IMR-90 (cell line): ENCODE measurements at regions not wholly inside any gene's neighbourhood (a gene's known extent, or its start where the extent isn't known, plus 50 kb on each side); places are given as distances from the start of the nearest gene placed in this dataset.

Experiments
- ATAC-seq: fragments of 200-7000 bp; cut with Tn5 transposase; 2 replicates; pipeline ENCODE4 v1.9.1; 2020; ENCODE audit warnings: low read depth, mild to moderate bottlenecking, moderate library complexity
- BruUV-seq: library from RNA; stranded (reverse); fragments of 400-500 nt; replicated peaks from 2 replicates; lab custom pipeline; 2021; lab: Mats Ljungman, UMichigan
- CTCF ChIA-PET: fragments of 300-600 bp; formaldehyde crosslinking; extraction: SDS; loops from one replicate; lab custom pipeline; 2021; ENCODE audit warnings: antibody characterized with exemption; lab: Yijun Ruan, JAX
- POLR2A ChIA-PET: fragments of 300-600 bp; sonication (Branson Sonifier 250); formaldehyde crosslinking; loops from one replicate; lab custom pipeline; 2022; ENCODE audit warnings: antibody characterized with exemption; ENCODE audit not compliant: unreplicated experiment; lab: Charles Lee
- DNase-seq: peaks from one replicate; pipeline ENCODE4 v3.0.0; 2013
- H2AFZ ChIP-seq: replicated peaks from 2 replicates; pipeline ENCODE3; 2013; ENCODE audit warnings: low read length, mild to moderate bottlenecking; ENCODE audit not compliant: poor library complexity
- H2AK5ac ChIP-seq: 2 replicates; pipeline ENCODE4 v1.6.1; 2013; ENCODE audit warnings: low read depth, low read length, inconsistent platforms
- H2AK9ac ChIP-seq: replicated peaks from 2 replicates; pipeline ENCODE3; 2013; ENCODE audit warnings: mild to moderate bottlenecking, low read depth, low read length, moderate library complexity; ENCODE audit not compliant: poor library complexity
- H2BK120ac ChIP-seq: 2 replicates; pipeline ENCODE4 v1.6.1; 2013; ENCODE audit warnings: low read depth, low read length, inconsistent platforms
- H2BK15ac ChIP-seq: 3 replicates; pipeline ENCODE4 v1.6.1; 2013; ENCODE audit warnings: low read depth, low read length, inconsistent platforms
- H2BK20ac ChIP-seq: 2 replicates; pipeline ENCODE4 v1.6.1; 2013; ENCODE audit warnings: low read depth, mild to moderate bottlenecking, inconsistent platforms, low read length, moderate library complexity
- H2BK5ac ChIP-seq: 2 replicates; pipeline ENCODE4 v1.6.1; 2013; ENCODE audit warnings: mild to moderate bottlenecking, low read depth, low read length, inconsistent platforms; ENCODE audit not compliant: poor library complexity, severe bottlenecking
- H3K14ac ChIP-seq: replicated peaks from 2 replicates; pipeline ENCODE4 v1.6.1; 2013; ENCODE audit warnings: low read depth, low read length, inconsistent platforms
- H3K18ac ChIP-seq: 2 replicates; pipeline ENCODE4 v1.6.1; 2013; ENCODE audit warnings: low read depth, low read length, control low read depth
- H3K23ac ChIP-seq: 2 replicates; pipeline ENCODE4 v1.6.1; 2013; ENCODE audit warnings: low read depth, low read length, inconsistent platforms
- H3K27ac ChIP-seq: 2 replicates; pipeline ENCODE4 v1.5.1; 2013; ENCODE audit warnings: mild to moderate bottlenecking, control low read depth, low read length; ENCODE audit not compliant: insufficient read depth
- H3K27me3 ChIP-seq: 2 replicates; pipeline ENCODE4 v1.6.1; 2013; ENCODE audit warnings: low read length; ENCODE audit not compliant: control insufficient read depth, insufficient read depth
- H3K36me3 ChIP-seq: 2 replicates; pipeline ENCODE4 v1.6.1; 2013; ENCODE audit warnings: low read length, mixed read lengths; ENCODE audit not compliant: control insufficient read depth, insufficient read depth
- H3K4ac ChIP-seq: 2 replicates; pipeline ENCODE4 v1.6.1; 2013; ENCODE audit warnings: low read depth, low read length, inconsistent platforms
- H3K4me1 ChIP-seq: 2 replicates; pipeline ENCODE4 v1.6.1; 2013; ENCODE audit warnings: low read length, mixed read lengths; ENCODE audit not compliant: control insufficient read depth, insufficient read depth
- H3K4me2 ChIP-seq: 2 replicates; pipeline ENCODE4 v1.6.1; 2013; ENCODE audit warnings: low read depth, mild to moderate bottlenecking, control low read depth, low read length, moderate library complexity
- H3K4me3 ChIP-seq: 2 replicates; pipeline ENCODE4 v1.5.1; 2013; ENCODE audit warnings: low read depth, mild to moderate bottlenecking, control low read depth, low read length, moderate library complexity; ENCODE audit not compliant: insufficient read depth
- H3K56ac ChIP-seq: 2 replicates; pipeline ENCODE4 v1.6.1; 2013; ENCODE audit warnings: low read length, inconsistent platforms; ENCODE audit not compliant: insufficient read depth; ENCODE audit errors: extremely low read depth
- H3K79me1 ChIP-seq, 2 experiments: 2 replicates each; pipeline ENCODE4 v1.6.1; 2013; ENCODE audit warnings: low read length in 2 of 2, inconsistent platforms in 1 of 2, low read depth in 1 of 2
- H3K9ac ChIP-seq: 2 replicates; pipeline ENCODE4 v1.6.1; 2013; ENCODE audit warnings: low read depth, low read length, control low read depth
- H3K9me1 ChIP-seq: 2 replicates; pipeline ENCODE4 v1.6.1; 2013; ENCODE audit warnings: low read length, inconsistent platforms; ENCODE audit not compliant: insufficient read depth
- H3K9me3 ChIP-seq: 2 replicates; pipeline ENCODE4 v1.6.1; 2013; ENCODE audit warnings: low read length; ENCODE audit not compliant: control insufficient read depth, insufficient read depth
- H4K20me1 ChIP-seq: 2 replicates; pipeline ENCODE4 v1.6.1; 2013; ENCODE audit warnings: low read length, inconsistent platforms; ENCODE audit not compliant: insufficient read depth
- H4K5ac ChIP-seq: 2 replicates; pipeline ENCODE4 v1.6.1; 2013; ENCODE audit warnings: mild to moderate bottlenecking, low read depth, low read length, control low read depth
- H4K8ac ChIP-seq, 2 experiments: 2 replicates each; pipeline ENCODE4 v1.6.1; 2013; ENCODE audit warnings: low read depth in 2 of 2, low read length in 2 of 2, control low read depth in 1 of 2, inconsistent platforms in 1 of 2
- H4K91ac ChIP-seq: 2 replicates; pipeline ENCODE4 v1.6.1; 2013; ENCODE audit warnings: low read depth, low read length, inconsistent platforms; ENCODE audit not compliant: insufficient read depth
- BHLHE40 ChIP-seq: fragments of 150-350 bp; IDR thresholded peaks from 2 replicates; pipeline ENCODE4 v1.6.1; 2016; ENCODE audit warnings: mild to moderate bottlenecking, low read depth, low read length
- CEBPB ChIP-seq: IDR thresholded peaks from 2 replicates; pipeline ENCODE4 v1.6.1; 2012; ENCODE audit warnings: low read depth, low read length, improper control_type of control experiment
- CHD1 ChIP-seq: IDR thresholded peaks from 2 replicates; pipeline ENCODE4 v1.6.1; 2012; ENCODE audit warnings: low read depth, low read length, improper control_type of control experiment
- FOS ChIP-seq: fragments of 150-350 bp; IDR thresholded peaks from 2 replicates; pipeline ENCODE4 v1.6.1; 2016; ENCODE audit warnings: low read depth, low read length
- MAFK ChIP-seq: IDR thresholded peaks from 2 replicates; pipeline ENCODE4 v1.6.1; 2012; ENCODE audit warnings: low read depth, low read length, improper control_type of control experiment
- MAZ ChIP-seq: IDR thresholded peaks from 2 replicates; pipeline ENCODE4 v1.6.1; 2012; ENCODE audit warnings: low read depth, mild to moderate bottlenecking, low read length, improper control_type of control experiment, moderate library complexity, borderline replicate concordance
- MXI1 ChIP-seq: IDR thresholded peaks from 2 replicates; pipeline ENCODE4 v1.6.1; 2012; ENCODE audit warnings: low read depth, mild to moderate bottlenecking, low read length, moderate library complexity, borderline replicate concordance
- NFE2L2 ChIP-seq: fragments of 150-350 bp; IDR thresholded peaks from 2 replicates; pipeline ENCODE4 v1.6.1; 2016; ENCODE audit warnings: low read depth, mild to moderate bottlenecking, low read length
- POLR2A ChIP-seq: IDR thresholded peaks from 2 replicates; pipeline ENCODE4 v1.6.1; 2012; ENCODE audit warnings: mild to moderate bottlenecking, low read depth, low read length
- RAD21 ChIP-seq: IDR thresholded peaks from 2 replicates; pipeline ENCODE4 v1.6.1; 2012; ENCODE audit warnings: low read length, improper control_type of control experiment
- RCOR1 ChIP-seq: IDR thresholded peaks from 2 replicates; pipeline ENCODE4 v1.6.1; 2012; ENCODE audit warnings: mild to moderate bottlenecking, low read length, improper control_type of control experiment; ENCODE audit not compliant: insufficient replicate concordance
- RFX5 ChIP-seq: IDR thresholded peaks from 2 replicates; pipeline ENCODE4 v1.8.0; 2012; ENCODE audit warnings: low read depth, mild to moderate bottlenecking, low read length, moderate library complexity
- SMC3 ChIP-seq: fragments of 150-350 bp; IDR thresholded peaks from 2 replicates; pipeline ENCODE4 v1.6.1; 2016; ENCODE audit warnings: low read depth, mild to moderate bottlenecking, antibody characterized with exemption, low read length, moderate library complexity
- WGBS, 2 experiments: methylation state at CpG; one replicate each; pipeline versions ENCODE4 v1.1.5 to v1.1.7; 2013; ENCODE audit warnings: missing lambda C conversion rate in 2 of 2; ENCODE audit not compliant: insufficient read length in 1 of 2; ENCODE audit errors: extremely low coverage in 2 of 2; 5-methylcytosine and 5-hydroxymethylcytosine counted together
- dilution Hi-C: fragments of 300-500 bp; cut with HindIII; formaldehyde crosslinking; loops from one replicate; pipeline ENCODE4 v1.14.3; 2018; ENCODE audit warnings: low sequenced_read_pairs; ENCODE audit not compliant: unreplicated experiment
- in situ Hi-C: fragments of 300-500 bp; cut with MboI; formaldehyde crosslinking; loops from 3 replicates; pipeline ENCODE4 v1.14.3; 2019; ENCODE audit warnings: low sequenced_read_pairs, inconsistent platforms, mixed read lengths
- intact Hi-C: fragments of 100-400 bp; cut with micrococcal nuclease; formaldehyde crosslinking; loops from 2 replicates; pipeline ENCODE4 v1.10.0; 2022
- TF ChIP-seq, protein P1 (sequence below): fragments of 150-350 bp; IDR thresholded peaks from 2 replicates; pipeline ENCODE4 v1.6.1; 2017; ENCODE audit warnings: mild to moderate bottlenecking, antibody characterized with exemption, low read length, low read depth
- TF ChIP-seq, protein P2 (sequence below): fragments of 150-350 bp; IDR thresholded peaks from 2 replicates; pipeline ENCODE4 v1.6.1; 2016; ENCODE audit warnings: low read depth, mild to moderate bottlenecking, low read length, moderate library complexity, borderline replicate concordance
- TF ChIP-seq, protein P3 (sequence below): conservative IDR thresholded peaks from 2 replicates; pipeline ENCODE4 v1.5.1; 2012; ENCODE audit warnings: mild to moderate bottlenecking, low read depth, low read length, improper control_type of control experiment

DNA sequence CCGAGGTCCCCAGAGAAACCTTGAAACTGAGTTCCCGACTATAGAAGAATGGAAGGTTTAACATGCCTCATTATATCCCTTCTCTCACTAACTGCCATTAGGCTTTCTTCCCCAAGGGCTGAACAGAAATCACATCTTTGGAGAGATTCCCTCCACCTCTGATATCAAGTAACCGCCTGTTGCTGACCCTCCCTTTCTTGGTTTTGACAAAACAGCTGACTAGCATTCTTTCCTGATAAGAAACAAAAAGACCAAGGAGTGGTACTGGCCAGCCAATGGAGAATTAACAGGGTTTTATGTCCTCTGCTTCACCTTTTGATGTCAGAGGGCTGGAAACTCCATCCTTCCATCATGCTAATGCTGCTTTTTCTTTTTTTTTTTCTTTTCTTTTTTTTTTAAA is 176.6 kb upstream of the ADGRB3 start:
- Histone ChIP-seq H3K14ac (no peak overlapping the region), H3K4me3 (no peak overlapping the region), H3K79me1 (no peaks in the 10 kb centered on the region), H3K56ac (no peak overlapping the region), H4K5ac (no peak overlapping the region), H4K8ac (no peak overlapping the region), H3K9me1 (no peaks in the 10 kb centered on the region), H2BK120ac (no peak overlapping the region), H2AK9ac (no peak overlapping the region), H3K4me1 (no peaks in the 10 kb centered on the region), H3K18ac (no peak overlapping the region), H3K27ac (no peak overlapping the region), H3K9me3 (peaks cover 10% of the 10 kb centered on the region), H3K23ac (no peak overlapping the region), H2AFZ (no peak overlapping the region), H2BK15ac (no peak overlapping the region), H2BK20ac (no peak overlapping the region), H4K20me1 (no peaks in the 10 kb centered on the region), H3K9ac (no peak overlapping the region), H2BK5ac (no peak overlapping the region), H3K36me3 (no peaks in the 10 kb centered on the region), H3K4ac (no peak overlapping the region), H4K91ac (no peak overlapping the region), H3K27me3 (no peaks in the 10 kb centered on the region), H3K4me2 (no peak overlapping the region), H2AK5ac (no peak overlapping the region)
- DNase-seq (no peak), ATAC-seq (no peak)
- ChIA-PET CTCF (interaction anchor here (0.6 kb wide), 1 partner anchor 1343 kb away, joined by 3 read pairs; no protein-coding TSS in a partner anchor), POLR2A (interaction anchor here (0.6 kb wide), 1 partner anchor 477 kb away, joined by 3 read pairs; no protein-coding TSS in a partner anchor)
- no CpG with 5 or more reads among the region's 3 CpGs for WGBS, 2 experiments
- dilution Hi-C loops, result no loop called here
- intact Hi-C loops, result no loop called here
- no TSS peak for BruUV-seq
- in situ Hi-C loops, result no loop called here
- TF ChIP-seq MAZ (no peak), NFE2L2 (no peak), CEBPB (no peak), MAFK (no peak), POLR2A (no peak), RFX5 (no peak), RAD21 (no peak), CHD1 (no peak), BHLHE40 (no peak), SMC3 (no peak), RCOR1 (no peak), MXI1 (no peak), FOS (no peak)
- TF ChIP-seq, protein P1, sequence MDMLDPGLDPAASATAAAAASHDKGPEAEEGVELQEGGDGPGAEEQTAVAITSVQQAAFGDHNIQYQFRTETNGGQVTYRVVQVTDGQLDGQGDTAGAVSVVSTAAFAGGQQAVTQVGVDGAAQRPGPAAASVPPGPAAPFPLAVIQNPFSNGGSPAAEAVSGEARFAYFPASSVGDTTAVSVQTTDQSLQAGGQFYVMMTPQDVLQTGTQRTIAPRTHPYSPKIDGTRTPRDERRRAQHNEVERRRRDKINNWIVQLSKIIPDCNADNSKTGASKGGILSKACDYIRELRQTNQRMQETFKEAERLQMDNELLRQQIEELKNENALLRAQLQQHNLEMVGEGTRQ, result no peak
- TF ChIP-seq, protein P2, sequence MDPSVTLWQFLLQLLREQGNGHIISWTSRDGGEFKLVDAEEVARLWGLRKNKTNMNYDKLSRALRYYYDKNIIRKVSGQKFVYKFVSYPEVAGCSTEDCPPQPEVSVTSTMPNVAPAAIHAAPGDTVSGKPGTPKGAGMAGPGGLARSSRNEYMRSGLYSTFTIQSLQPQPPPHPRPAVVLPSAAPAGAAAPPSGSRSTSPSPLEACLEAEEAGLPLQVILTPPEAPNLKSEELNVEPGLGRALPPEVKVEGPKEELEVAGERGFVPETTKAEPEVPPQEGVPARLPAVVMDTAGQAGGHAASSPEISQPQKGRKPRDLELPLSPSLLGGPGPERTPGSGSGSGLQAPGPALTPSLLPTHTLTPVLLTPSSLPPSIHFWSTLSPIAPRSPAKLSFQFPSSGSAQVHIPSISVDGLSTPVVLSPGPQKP, result no peak
- TF ChIP-seq, protein P3, sequence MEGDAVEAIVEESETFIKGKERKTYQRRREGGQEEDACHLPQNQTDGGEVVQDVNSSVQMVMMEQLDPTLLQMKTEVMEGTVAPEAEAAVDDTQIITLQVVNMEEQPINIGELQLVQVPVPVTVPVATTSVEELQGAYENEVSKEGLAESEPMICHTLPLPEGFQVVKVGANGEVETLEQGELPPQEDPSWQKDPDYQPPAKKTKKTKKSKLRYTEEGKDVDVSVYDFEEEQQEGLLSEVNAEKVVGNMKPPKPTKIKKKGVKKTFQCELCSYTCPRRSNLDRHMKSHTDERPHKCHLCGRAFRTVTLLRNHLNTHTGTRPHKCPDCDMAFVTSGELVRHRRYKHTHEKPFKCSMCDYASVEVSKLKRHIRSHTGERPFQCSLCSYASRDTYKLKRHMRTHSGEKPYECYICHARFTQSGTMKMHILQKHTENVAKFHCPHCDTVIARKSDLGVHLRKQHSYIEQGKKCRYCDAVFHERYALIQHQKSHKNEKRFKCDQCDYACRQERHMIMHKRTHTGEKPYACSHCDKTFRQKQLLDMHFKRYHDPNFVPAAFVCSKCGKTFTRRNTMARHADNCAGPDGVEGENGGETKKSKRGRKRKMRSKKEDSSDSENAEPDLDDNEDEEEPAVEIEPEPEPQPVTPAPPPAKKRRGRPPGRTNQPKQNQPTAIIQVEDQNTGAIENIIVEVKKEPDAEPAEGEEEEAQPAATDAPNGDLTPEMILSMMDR, result no peak
